Gastroesophageal sphincter (tissue), 4 donors: ENCODE measurements at regions not wholly inside any gene's neighbourhood (a gene's known extent, or its start where the extent isn't known, plus 50 kb on each side); places are given as distances from the start of the nearest gene placed in this dataset.

Source experiments
- ATAC-seq: fragments of 150-250 bp; one replicate; pipeline ENCODE4 v1.9.1; 2016; ENCODE audit warnings: mild to moderate bottlenecking, moderate library complexity
- H3K27ac ChIP-seq, 4 donors: fragments of 200-600 bp; sonication (generic) in 3 of 4; 1 replicate in 3 of 4; 2 replicates in 1 of 4; pipeline ENCODE4 v1.5.1; 2016 to 2019
- H3K27me3 ChIP-seq: fragments of 200-600 bp; sonication (generic); one replicate; pipeline ENCODE4 v1.5.1; 2019
- H3K36me3 ChIP-seq, 2 donors: fragments of 200-600 bp; sonication (generic); one replicate each; pipeline ENCODE4 v1.5.1; 2019; ENCODE audit warnings: control low read depth in 1 of 2
- H3K4me1 ChIP-seq, 3 donors: fragments of 200-600 bp; sonication (generic); 1 replicate in 2 of 3; 2 replicates in 1 of 3; pipeline ENCODE4 v1.5.1; 2016 to 2019; ENCODE audit warnings: control low read depth in 2 of 3
- H3K4me3 ChIP-seq, 2 donors: fragments of 200-600 bp; sonication (generic); one replicate each; pipeline ENCODE4 v1.5.1; 2019; ENCODE audit warnings: mild to moderate bottlenecking in 1 of 2, moderate library complexity in 1 of 2
- H3K9me3 ChIP-seq, 3 donors: fragments of 200-600 bp; sonication (generic); one replicate each; pipeline ENCODE4 v1.5.1; 2017 to 2019; ENCODE audit warnings: control low read depth in 2 of 3
- CTCF ChIP-seq, 4 experiments: fragments of 200-600 bp in 2 of 4; fragments of 450-650 bp in 2 of 4; sonication (generic) in 1 of 4; IDR thresholded peaks; one replicate each; pipeline ENCODE4 v1.5.1; 2017 to 2019; ENCODE audit warnings: antibody characterized with exemption in 4 of 4, mild to moderate bottlenecking in 2 of 4, moderate library complexity in 2 of 4
- EP300 ChIP-seq: sonication (generic); formaldehyde crosslinking; IDR thresholded peaks from one replicate; pipeline ENCODE4 v1.6.1; 2017; ENCODE audit warnings: antibody characterized with exemption, mild to moderate bottlenecking
- POLR2A ChIP-seq, 2 donors: fragments of 450-650 bp; IDR thresholded peaks; one replicate each; pipeline ENCODE4 v1.6.1; 2017; ENCODE audit warnings: antibody characterized with exemption in 2 of 2, mild to moderate bottlenecking in 2 of 2, moderate library complexity in 1 of 2
- POLR2AphosphoS5 ChIP-seq: sonication (generic); formaldehyde crosslinking; IDR thresholded peaks from one replicate; pipeline ENCODE4 v1.6.1; 2017; ENCODE audit warnings: antibody characterized with exemption
- WGBS, 2 donors: methylation state at CpG; one replicate each; pipeline ENCODE4 v1.1.5; 2018; ENCODE audit warnings: low coverage in 1 of 2; 5-methylcytosine and 5-hydroxymethylcytosine counted together

GRCh38 chrX:33817266-33817665 lies 314.8 kb downstream of the FAM47A start:
- no peaks in the 10 kb centered on the region for H3K4me1 ChIP-seq
- no CpG with 5 or more reads among the region's 7 CpGs for WGBS, 2 donors
- no peak for ATAC-seq

GRCh38 chrX:33808636-33809035 lies 323.5 kb downstream of the FAM47A start:
- H3K27ac ChIP-seq: no peak overlapping the region
- no peak for ATAC-seq
- no peak overlapping the region for H3K4me3 ChIP-seq
- H3K4me1 ChIP-seq: no peaks in the 10 kb centered on the region
- TF ChIP-seq CTCF (IDR thresholded peaks at IDR 0.05) (no peak), EP300 (no peak), POLR2A (IDR thresholded peaks at IDR 0.05) (no peak), POLR2AphosphoS5 (no peak)
- no CpG with 5 or more reads among the region's 5 CpGs for WGBS, 2 donors
- H3K27me3 ChIP-seq: no peaks in the 10 kb centered on the region
- no peaks in the 10 kb centered on the region for H3K9me3 ChIP-seq
- no peaks in the 10 kb centered on the region for H3K36me3 ChIP-seq

More at GRCh38 chrX:33817266-33817665, 314.8 kb downstream of the FAM47A start:
- TF ChIP-seq EP300: no peak
- no peak for TF ChIP-seq POLR2A (IDR thresholded peaks at IDR 0.05)
- no peak for TF ChIP-seq POLR2AphosphoS5
- TF ChIP-seq CTCF (IDR thresholded peaks at IDR 0.05): no peak
- Histone ChIP-seq H3K36me3 (no peaks in the 10 kb centered on the region), H3K9me3 (no peaks in the 10 kb centered on the region), H3K27me3 (no peaks in the 10 kb centered on the region), H3K4me3 (no peak overlapping the region), H3K27ac (no peak overlapping the region)

GRCh38 chrX:33784548-33784947 lies 347.6 kb downstream of the FAM47A start:
- Histone ChIP-seq H3K27me3 (no peaks in the 10 kb centered on the region), H3K9me3 (no peaks in the 10 kb centered on the region), H3K4me1 (no peaks in the 10 kb centered on the region), H3K27ac (no peak overlapping the region), H3K4me3 (no peak overlapping the region), H3K36me3 (no peaks in the 10 kb centered on the region)
- TF ChIP-seq EP300 (no peak), CTCF (IDR thresholded peaks at IDR 0.05) (no peak), POLR2AphosphoS5 (no peak), POLR2A (IDR thresholded peaks at IDR 0.05) (no peak)
- ATAC-seq: no peak

- H3K9me3 ChIP-seq: no peaks in the 10 kb centered on the region
- no peak for TF ChIP-seq POLR2AphosphoS5
- no peak for TF ChIP-seq EP300
- no peak for TF ChIP-seq CTCF (IDR thresholded peaks at IDR 0.05)
- no peak for TF ChIP-seq POLR2A (IDR thresholded peaks at IDR 0.05)
- H3K4me3 ChIP-seq: no peak overlapping the region
- no peak for ATAC-seq
- H3K36me3 ChIP-seq: no peaks in the 10 kb centered on the region
- no peak overlapping the region for H3K27ac ChIP-seq
- WGBS, 2 donors: no CpG with 5 or more reads among the region's 11 CpGs
- H3K27me3 ChIP-seq: no peaks in the 10 kb centered on the region
- no peaks in the 10 kb centered on the region for H3K4me1 ChIP-seq
These were observed 390.3 kb downstream of the FAM47A start for GRCh38 chrX:33741807-33742206.

- H3K36me3 ChIP-seq: no peaks in the 10 kb centered on the region
- no peak overlapping the region for H3K27ac ChIP-seq
- H3K9me3 ChIP-seq: no peaks in the 10 kb centered on the region
- H3K4me1 ChIP-seq: no peaks in the 10 kb centered on the region
- 27 to 29% methylated on average over 1 of the region's 1 CpG for WGBS, 2 donors
- H3K4me3 ChIP-seq: no peak overlapping the region
- no peak for TF ChIP-seq POLR2AphosphoS5
- TF ChIP-seq CTCF (IDR thresholded peaks at IDR 0.05): no peak
- TF ChIP-seq EP300: no peak
- no peak for TF ChIP-seq POLR2A (IDR thresholded peaks at IDR 0.05)
- no peak for ATAC-seq
- no peaks in the 10 kb centered on the region for H3K27me3 ChIP-seq
These were observed 396.9 kb downstream of the FAM47A start for GRCh38 chrX:33735182-33735581.
